D721Med (cell line): ENCODE measurements at regions not wholly inside any gene's neighbourhood (a gene's known extent, or its start where the extent isn't known, plus 50 kb on each side); places are given as distances from the start of the nearest gene placed in this dataset.

Experiments
- DNase-seq: peaks from one replicate; pipeline ENCODE4 v3.0.0; 2011; ENCODE audit warnings: low spot score; ENCODE audit not compliant: insufficient read length
- FAIRE-seq: peaks from 2 replicates; lab custom pipeline; 2011; peaks lifted over from hg19 to GRCh38; lab: Jason Lieb, UNC
- TF ChIP-seq, protein P1 (sequence below): IDR thresholded peaks from 2 replicates; pipeline ENCODE4 v1.5.1; 2012; ENCODE audit warnings: mild to moderate bottlenecking, control low read depth; ENCODE audit not compliant: insufficient read depth; ENCODE audit errors: missing control alignments

DNA sequence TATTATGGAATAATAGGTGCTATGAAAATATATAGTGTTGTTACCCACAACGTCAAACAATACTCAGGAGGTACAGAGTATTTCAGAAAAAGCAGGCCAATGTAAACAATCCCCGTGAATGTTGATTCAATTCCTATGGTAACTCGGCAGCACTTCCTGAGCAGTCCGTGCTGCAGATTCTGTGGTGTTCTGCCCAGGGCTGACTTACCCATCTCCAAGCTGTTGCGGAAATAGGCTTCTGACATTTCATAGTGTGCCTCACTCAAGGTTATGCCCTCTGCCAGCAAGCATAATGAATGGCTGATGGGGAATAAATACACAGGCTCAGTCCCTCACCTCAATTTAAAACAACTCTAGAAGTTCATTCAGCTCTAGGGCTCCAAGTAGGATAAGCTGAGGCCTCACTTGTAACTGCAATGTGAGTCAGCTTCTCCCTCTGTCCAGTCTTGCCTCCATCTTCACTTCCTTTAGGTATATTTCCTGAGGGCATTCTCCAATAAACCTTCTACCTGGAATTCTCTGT is 177.6 kb downstream of the GNAI1 start:
- TF ChIP-seq, protein P1, sequence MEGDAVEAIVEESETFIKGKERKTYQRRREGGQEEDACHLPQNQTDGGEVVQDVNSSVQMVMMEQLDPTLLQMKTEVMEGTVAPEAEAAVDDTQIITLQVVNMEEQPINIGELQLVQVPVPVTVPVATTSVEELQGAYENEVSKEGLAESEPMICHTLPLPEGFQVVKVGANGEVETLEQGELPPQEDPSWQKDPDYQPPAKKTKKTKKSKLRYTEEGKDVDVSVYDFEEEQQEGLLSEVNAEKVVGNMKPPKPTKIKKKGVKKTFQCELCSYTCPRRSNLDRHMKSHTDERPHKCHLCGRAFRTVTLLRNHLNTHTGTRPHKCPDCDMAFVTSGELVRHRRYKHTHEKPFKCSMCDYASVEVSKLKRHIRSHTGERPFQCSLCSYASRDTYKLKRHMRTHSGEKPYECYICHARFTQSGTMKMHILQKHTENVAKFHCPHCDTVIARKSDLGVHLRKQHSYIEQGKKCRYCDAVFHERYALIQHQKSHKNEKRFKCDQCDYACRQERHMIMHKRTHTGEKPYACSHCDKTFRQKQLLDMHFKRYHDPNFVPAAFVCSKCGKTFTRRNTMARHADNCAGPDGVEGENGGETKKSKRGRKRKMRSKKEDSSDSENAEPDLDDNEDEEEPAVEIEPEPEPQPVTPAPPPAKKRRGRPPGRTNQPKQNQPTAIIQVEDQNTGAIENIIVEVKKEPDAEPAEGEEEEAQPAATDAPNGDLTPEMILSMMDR: no peak
- FAIRE-seq (no peak), DNase-seq (no peak)

DNA sequence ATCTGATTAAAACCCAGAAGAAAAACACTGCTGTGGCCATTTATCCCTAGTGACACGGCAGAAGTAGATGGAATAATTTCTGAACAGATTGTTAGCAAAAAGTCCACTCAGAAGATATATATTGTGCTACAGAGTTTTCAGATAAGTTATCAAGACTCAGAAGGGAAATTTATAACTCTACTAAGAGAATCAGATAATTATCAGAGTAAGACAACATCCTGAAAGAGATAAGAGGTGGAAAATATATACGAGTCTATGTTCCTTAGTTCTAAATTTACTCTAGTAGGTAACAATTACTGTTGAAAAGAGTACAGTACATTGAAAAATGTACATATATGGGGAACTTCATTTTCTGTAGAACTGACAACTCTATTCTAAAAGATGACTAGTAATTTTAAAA is 176.7 kb downstream of the GNAI1 start:
- TF ChIP-seq, protein P1: no peak
- DNase-seq: no peak
- no peak for FAIRE-seq

DNA sequence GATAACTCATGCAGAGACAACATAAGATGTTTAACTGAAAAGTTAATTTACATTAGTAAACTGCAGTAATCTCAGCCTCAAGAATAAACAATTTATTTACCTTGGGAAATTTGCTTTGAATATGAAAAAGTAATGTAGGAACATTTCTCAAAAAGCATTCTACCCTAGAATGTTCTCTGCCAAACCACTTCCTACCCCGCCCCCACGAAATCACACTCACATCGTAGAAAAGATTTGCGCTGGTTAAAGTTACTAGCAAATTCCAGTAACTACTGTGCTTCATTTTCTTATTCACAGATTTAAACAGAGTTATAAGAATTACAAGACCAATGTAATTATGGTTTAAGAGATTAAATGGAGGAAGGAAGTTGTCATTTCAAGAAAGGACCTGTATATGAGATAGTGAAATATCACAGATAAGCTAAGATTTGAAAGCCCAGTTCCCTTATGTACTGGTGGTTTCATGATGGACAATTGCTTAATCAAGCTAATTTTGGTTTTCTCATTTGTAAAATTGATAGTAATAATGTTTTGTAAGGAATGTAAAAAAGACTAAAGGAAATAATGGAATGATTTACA is 175.4 kb downstream of the GNAI1 start:
- no peak for DNase-seq
- FAIRE-seq: no peak
- TF ChIP-seq, protein P1: no peak

DNA sequence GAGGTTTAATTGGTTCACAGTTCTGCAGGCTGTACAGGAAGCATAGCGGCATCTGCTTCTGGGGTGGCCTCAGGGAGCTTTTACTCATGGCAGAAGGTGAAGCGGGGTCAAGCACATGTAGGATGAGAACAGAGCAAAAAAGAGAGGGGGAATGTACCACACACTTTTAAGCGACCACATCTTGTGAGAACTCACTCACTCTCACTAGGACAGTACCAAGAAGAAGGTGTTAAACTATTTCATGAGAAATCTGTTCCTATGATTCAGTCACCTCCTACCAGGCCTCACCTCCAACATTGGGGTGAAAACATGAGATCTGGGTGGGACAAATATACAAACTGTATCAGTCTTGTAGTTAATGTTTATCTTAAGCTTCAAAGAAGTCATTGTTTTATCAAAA is 174.7 kb downstream of the GNAI1 start:
- TF ChIP-seq, protein P1: no peak
- FAIRE-seq: no peak
- no peak for DNase-seq

DNA sequence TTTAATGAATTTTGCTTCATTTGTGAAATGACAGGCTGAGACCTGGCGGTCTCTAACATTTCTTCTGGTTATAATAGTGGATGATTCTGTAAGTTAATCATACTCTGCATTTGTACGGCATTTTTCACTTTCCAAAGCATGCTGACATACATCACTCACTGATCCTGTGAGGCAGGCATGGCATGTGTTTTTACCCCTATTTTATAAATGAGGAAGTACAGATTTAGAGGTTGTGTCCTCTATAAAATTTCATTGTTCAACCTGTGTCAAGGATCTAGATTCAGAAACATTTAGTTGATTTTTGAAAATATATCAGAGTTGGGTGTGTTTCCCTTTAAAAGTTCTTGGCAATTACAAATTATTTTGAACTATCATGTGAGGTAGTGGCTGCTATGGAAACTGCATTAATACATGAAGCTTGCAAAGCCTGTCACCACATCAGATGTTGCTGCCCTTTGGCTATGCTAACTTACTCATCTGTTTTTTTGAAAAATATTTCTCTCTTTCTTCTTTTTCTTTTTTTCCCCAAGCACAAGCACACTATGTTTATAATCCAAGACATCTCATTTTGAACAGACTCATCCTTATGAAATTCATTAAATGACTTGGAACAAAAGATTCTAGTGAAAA is 172.7 kb downstream of the GNAI1 start:
- FAIRE-seq (no peak), DNase-seq (no peak)
- TF ChIP-seq, protein P1: no peak

DNA sequence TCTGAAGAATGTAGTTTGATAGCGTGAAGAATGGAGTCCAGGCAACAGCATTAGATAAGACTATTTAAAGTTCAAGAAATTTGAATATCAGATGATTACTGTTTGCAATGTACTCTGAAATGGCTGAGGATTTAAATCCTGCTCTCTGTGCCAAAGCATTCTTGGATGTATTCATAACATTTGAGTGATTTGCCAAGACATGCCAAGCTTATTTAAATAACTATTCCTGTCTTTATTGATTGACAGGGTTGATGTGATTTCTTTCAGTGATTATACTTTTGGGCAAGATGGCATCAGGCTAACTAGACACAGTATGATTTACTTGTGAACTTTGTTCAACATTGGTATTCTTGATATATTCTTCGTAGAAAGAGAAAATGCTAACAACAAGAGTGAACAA is 168.7 kb downstream of the GNAI1 start:
- TF ChIP-seq, protein P1: no peak
- FAIRE-seq (no peak), DNase-seq (no peak)

DNA sequence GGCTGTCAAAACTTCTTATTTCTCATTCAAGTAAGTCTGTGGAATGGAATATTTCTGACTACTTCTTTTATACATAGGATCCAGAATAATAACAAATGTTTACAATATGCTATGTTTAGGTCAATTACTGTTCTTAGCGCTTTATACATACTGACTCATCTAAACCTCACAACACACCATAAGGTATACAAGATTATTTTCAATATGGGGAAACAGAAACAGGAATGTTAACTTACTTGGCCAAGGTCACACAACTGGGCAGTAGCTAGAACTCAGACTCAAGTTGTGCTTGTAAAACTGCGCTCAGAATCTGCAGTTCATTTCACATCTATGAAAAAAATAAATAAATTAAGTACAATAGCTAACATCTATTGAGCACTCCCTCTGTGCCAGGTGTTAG is 168.0 kb downstream of the GNAI1 start:
- FAIRE-seq: peak; percentile 61
- no peak for DNase-seq

More for the DNA sequence above, 168.0 kb downstream of the GNAI1 start:
- TF ChIP-seq, protein P1: no peak
